Mammary epithelial cell (primary cell): ENCODE measurements at regions not wholly inside any gene's neighbourhood (a gene's known extent, or its start where the extent isn't known, plus 50 kb on each side); places are given as distances from the start of the nearest gene placed in this dataset.

Experiments
- EZH2 ChIP-seq: IDR thresholded peaks from 2 replicates; pipeline ENCODE4 v1.6.1; 2012; ENCODE audit warnings: low read length, inconsistent platforms, borderline replicate concordance
- TF ChIP-seq, protein P1 (sequence below), 2 donors: IDR thresholded peaks in 1 of 2; conservative IDR thresholded peaks in 1 of 2; 2 replicates each; pipeline ENCODE4 v1.5.1; 2011 to 2012; ENCODE audit warnings: inconsistent platforms in 2 of 2, low read length in 2 of 2, mild to moderate bottlenecking in 2 of 2, control low read depth in 1 of 2, low read depth in 1 of 2; ENCODE audit not compliant: insufficient read depth in 1 of 2; ENCODE audit errors: extremely low read depth in 1 of 2

DNA sequence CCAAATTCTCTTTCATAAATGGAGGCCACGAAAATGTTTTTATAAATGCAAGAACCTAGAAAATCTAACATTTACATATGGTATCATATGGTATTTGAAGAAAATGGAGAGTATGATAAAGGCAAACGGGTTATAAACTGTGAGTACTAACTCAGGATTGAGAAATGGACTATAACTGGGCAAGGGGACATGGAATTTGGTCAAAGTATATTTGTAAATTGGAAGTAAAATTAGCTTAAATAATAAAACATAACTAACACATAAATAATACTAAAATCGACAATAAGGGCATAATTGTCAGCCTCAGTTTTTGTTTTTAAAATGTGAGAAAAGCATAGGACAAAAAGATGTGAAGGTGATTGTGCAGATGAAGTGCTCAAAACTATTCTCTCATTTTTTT, 1516.3 kb upstream of the MIR17HG start:
- TF ChIP-seq, protein P1, sequence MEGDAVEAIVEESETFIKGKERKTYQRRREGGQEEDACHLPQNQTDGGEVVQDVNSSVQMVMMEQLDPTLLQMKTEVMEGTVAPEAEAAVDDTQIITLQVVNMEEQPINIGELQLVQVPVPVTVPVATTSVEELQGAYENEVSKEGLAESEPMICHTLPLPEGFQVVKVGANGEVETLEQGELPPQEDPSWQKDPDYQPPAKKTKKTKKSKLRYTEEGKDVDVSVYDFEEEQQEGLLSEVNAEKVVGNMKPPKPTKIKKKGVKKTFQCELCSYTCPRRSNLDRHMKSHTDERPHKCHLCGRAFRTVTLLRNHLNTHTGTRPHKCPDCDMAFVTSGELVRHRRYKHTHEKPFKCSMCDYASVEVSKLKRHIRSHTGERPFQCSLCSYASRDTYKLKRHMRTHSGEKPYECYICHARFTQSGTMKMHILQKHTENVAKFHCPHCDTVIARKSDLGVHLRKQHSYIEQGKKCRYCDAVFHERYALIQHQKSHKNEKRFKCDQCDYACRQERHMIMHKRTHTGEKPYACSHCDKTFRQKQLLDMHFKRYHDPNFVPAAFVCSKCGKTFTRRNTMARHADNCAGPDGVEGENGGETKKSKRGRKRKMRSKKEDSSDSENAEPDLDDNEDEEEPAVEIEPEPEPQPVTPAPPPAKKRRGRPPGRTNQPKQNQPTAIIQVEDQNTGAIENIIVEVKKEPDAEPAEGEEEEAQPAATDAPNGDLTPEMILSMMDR (conservative IDR thresholded peaks at IDR 0.05 in 1 of 2, IDR thresholded peaks at IDR 0.05 in 1 of 2; ENCODE audit: extremely low read depth in 1 of 2, insufficient read depth in 1 of 2, low read depth in 1 of 2, low read length in 2 of 2) = no peak
- no peak for TF ChIP-seq EZH2
